Activated CD4-positive, alpha-beta T cell treated with anti-CD3 and anti-CD28 coated beads for 1 hour (primary cell): ENCODE measurements at regions not wholly inside any gene's neighbourhood (a gene's known extent, or its start where the extent isn't known, plus 50 kb on each side); places are given as distances from the start of the nearest gene placed in this dataset.

Experiments
- DNase-seq: peaks from one replicate; pipeline ENCODE4 v3.0.0-alpha.2; 2020

GRCh38 chr2:176653479-176654443 lies 384.5 kb downstream of the MTX2 start:
- DNase-seq = no peak

GRCh38 chr2:176656038-176656775 lies 387.0 kb downstream of the MTX2 start:
- no peak for DNase-seq

- DNase-seq = no peak
Measured at GRCh38 chr2:176656776-176657140, 387.5 kb downstream of the MTX2 start.

- no peak for DNase-seq
Measured at GRCh38 chr2:176657393-176657792, 388.2 kb downstream of the MTX2 start.

- no peak for DNase-seq
Measured at GRCh38 chr2:176658708-176659107, 389.5 kb downstream of the MTX2 start.

- DNase-seq = no peak
Measured at GRCh38 chr2:176662753-176663152, 393.5 kb downstream of the MTX2 start.

GRCh38 chr2:176664478-176664877 lies 395.2 kb downstream of the MTX2 start:
- DNase-seq = no peak

GRCh38 chr2:176665086-176665485 lies 395.8 kb downstream of the MTX2 start:
- no peak for DNase-seq

- DNase-seq = no peak
Measured at GRCh38 chr2:176668912-176669311, 399.7 kb downstream of the MTX2 start.

- DNase-seq = no peak
Measured at GRCh38 chr2:176669398-176670174, 400.3 kb downstream of the MTX2 start.

GRCh38 chr2:176675271-176675949 lies 406.2 kb downstream of the MTX2 start:
- no peak for DNase-seq

GRCh38 chr2:176677746-176678265 lies 408.6 kb downstream of the MTX2 start:
- DNase-seq = no peak

GRCh38 chr2:176678571-176678970 lies 409.3 kb downstream of the MTX2 start:
- no peak for DNase-seq

- no peak for DNase-seq
Measured at GRCh38 chr2:176679061-176679669, 409.9 kb downstream of the MTX2 start.

GRCh38 chr2:176680916-176681516 lies 411.8 kb downstream of the MTX2 start:
- DNase-seq = no peak

- no peak for DNase-seq
Measured at GRCh38 chr2:176681584-176682115, 412.4 kb downstream of the MTX2 start.

GRCh38 chr2:176682278-176682677 lies 413.0 kb downstream of the MTX2 start:
- no peak for DNase-seq

- DNase-seq = no peak
Measured at GRCh38 chr2:176683618-176684111, 414.4 kb downstream of the MTX2 start.

- DNase-seq = no peak
Measured at GRCh38 chr2:176685908-176686307, 416.7 kb downstream of the MTX2 start.

- no peak for DNase-seq
Measured at GRCh38 chr2:176686328-176686727, 417.1 kb downstream of the MTX2 start.

GRCh38 chr2:176687342-176687741 lies 418.1 kb downstream of the MTX2 start:
- no peak for DNase-seq
